ENCODE measurements at regions not wholly inside any gene's neighbourhood (a gene's known extent, or its start where the extent isn't known, plus 50 kb on each side); places are given as distances from the start of the nearest gene placed in this dataset.

GRCh38 chr4:181157647-181158046 lies 1085.6 kb upstream of the TENM3 start:
- TF ChIP-seq, protein P1, sequence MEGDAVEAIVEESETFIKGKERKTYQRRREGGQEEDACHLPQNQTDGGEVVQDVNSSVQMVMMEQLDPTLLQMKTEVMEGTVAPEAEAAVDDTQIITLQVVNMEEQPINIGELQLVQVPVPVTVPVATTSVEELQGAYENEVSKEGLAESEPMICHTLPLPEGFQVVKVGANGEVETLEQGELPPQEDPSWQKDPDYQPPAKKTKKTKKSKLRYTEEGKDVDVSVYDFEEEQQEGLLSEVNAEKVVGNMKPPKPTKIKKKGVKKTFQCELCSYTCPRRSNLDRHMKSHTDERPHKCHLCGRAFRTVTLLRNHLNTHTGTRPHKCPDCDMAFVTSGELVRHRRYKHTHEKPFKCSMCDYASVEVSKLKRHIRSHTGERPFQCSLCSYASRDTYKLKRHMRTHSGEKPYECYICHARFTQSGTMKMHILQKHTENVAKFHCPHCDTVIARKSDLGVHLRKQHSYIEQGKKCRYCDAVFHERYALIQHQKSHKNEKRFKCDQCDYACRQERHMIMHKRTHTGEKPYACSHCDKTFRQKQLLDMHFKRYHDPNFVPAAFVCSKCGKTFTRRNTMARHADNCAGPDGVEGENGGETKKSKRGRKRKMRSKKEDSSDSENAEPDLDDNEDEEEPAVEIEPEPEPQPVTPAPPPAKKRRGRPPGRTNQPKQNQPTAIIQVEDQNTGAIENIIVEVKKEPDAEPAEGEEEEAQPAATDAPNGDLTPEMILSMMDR (IDR thresholded peaks at IDR 0.05 in 8 of 11, conservative IDR thresholded peaks at IDR 0.05 in 3 of 11), result no peak
- TF ChIP-seq POLR2AphosphoS5 (IDR thresholded peaks at IDR 0.05) (no peak), POLR2A (IDR thresholded peaks at IDR 0.05) (no peak)
